ENCODE measurements at regions not wholly inside any gene's neighbourhood (a gene's known extent, or its start where the extent isn't known, plus 50 kb on each side); places are given as distances from the start of the nearest gene placed in this dataset.

DNA sequence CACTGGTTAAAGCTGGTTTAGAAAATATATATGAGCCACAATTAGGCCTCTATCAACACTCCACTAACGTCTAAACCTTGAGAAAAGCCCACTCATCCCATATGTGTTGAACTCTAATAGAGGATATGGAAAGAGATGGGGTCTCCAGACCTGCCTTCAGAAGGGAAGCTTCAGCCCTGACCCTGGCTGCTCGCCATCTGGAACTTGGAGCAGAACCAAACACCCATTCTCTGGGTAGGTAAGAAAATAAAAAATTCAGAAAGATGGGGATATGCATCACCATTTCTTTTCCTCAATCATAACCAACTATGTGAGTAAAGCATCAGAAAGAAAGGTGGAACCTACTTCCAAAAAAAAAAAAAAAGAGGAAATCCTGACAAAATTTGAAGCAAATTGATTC, 666.2 kb downstream of the PTPRC start:
- no peak for TF ChIP-seq POLR2AphosphoS5 (IDR thresholded peaks at IDR 0.05; ENCODE audit: low read depth, low read length)
- TF ChIP-seq TAF1 (IDR thresholded peaks at IDR 0.05; ENCODE audit: borderline replicate concordance, insufficient read depth, low read length), result no peak
- no peak for TF ChIP-seq FOXP2 (optimal IDR thresholded peaks at IDR 0.05; ENCODE audit: borderline replicate concordance, extremely low read depth, extremely low read length, insufficient read depth)

Measured in PFSK-1 (cell line).